ENCODE measurements at regions not wholly inside any gene's neighbourhood (a gene's known extent, or its start where the extent isn't known, plus 50 kb on each side); places are given as distances from the start of the nearest gene placed in this dataset.

DNA sequence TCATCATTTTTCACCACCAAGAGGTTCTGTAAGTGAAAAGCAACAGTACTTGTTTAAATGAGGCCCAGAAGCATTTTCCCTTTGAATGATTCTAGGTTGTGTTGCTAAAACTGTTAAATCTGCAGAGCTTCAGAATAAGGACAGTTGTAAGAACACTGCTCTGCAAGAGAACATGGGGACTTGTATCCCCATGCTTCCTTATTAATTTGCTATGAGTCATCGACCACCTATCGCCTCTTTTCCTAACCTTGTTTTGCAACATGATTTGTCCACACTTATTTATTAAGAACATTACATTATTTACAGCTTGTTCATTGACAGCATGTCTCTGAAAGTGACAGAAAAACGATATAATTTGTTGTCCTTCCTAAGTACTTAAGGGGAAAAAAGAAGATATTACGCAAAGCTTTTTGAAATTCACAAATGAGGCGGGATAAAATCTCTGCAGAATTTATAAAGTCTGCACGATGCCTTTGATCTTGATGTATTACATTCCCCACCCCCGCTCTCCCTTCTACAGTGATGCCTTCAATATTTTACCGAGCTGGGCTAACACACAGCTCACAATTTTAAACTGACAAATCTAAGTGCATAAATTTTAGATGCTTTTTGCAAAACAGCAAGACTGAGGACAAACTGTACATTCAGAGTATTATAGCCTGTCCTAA lies 220.0 kb upstream of the SPTLC3 start:
- H3K27ac Mint-ChIP-seq (ENCODE audit: low read depth, unreplicated experiment), result no peak overlapping the region
- H3K36me3 Mint-ChIP-seq (ENCODE audit: insufficient read depth, unreplicated experiment), result no peaks in the 10 kb centered on the region
- H3K4me1 Mint-ChIP-seq (ENCODE audit: insufficient read depth, unreplicated experiment), result no peaks in the 10 kb centered on the region
- no peaks in the 10 kb centered on the region for H3K9me3 Mint-ChIP-seq (ENCODE audit: unreplicated experiment)
- intact Hi-C loops (cut with micrococcal nuclease), result no loop called here
- ChIA-PET CTCF (no interaction called here), POLR2A (no interaction called here)
- BruUV-seq (replicated peaks), result no TSS peak
- no peak for DNase-seq (ENCODE audit: unreplicated experiment)
- TF ChIP-seq, protein P1, sequence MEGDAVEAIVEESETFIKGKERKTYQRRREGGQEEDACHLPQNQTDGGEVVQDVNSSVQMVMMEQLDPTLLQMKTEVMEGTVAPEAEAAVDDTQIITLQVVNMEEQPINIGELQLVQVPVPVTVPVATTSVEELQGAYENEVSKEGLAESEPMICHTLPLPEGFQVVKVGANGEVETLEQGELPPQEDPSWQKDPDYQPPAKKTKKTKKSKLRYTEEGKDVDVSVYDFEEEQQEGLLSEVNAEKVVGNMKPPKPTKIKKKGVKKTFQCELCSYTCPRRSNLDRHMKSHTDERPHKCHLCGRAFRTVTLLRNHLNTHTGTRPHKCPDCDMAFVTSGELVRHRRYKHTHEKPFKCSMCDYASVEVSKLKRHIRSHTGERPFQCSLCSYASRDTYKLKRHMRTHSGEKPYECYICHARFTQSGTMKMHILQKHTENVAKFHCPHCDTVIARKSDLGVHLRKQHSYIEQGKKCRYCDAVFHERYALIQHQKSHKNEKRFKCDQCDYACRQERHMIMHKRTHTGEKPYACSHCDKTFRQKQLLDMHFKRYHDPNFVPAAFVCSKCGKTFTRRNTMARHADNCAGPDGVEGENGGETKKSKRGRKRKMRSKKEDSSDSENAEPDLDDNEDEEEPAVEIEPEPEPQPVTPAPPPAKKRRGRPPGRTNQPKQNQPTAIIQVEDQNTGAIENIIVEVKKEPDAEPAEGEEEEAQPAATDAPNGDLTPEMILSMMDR (IDR thresholded peaks at IDR 0.05; ENCODE audit: unreplicated experiment), result no peak
- H3K27me3 Mint-ChIP-seq (ENCODE audit: insufficient read depth, unreplicated experiment), result no peaks in the 10 kb centered on the region
- no peak overlapping the region for H3K4me3 Mint-ChIP-seq (ENCODE audit: unreplicated experiment)

GRCh38 chr20:12790859-12791258 lies 217.9 kb upstream of the SPTLC3 start:
- TF ChIP-seq, protein P1 (IDR thresholded peaks at IDR 0.05; ENCODE audit: unreplicated experiment), result no peak
- DNase-seq (ENCODE audit: unreplicated experiment), result no peak
- BruUV-seq (replicated peaks), result no TSS peak
- intact Hi-C loops (cut with micrococcal nuclease), result no loop called here
- H3K4me1 Mint-ChIP-seq (ENCODE audit: insufficient read depth, unreplicated experiment), result no peaks in the 10 kb centered on the region
- no peaks in the 10 kb centered on the region for H3K9me3 Mint-ChIP-seq (ENCODE audit: unreplicated experiment)
- H3K4me3 Mint-ChIP-seq (ENCODE audit: unreplicated experiment), result no peak overlapping the region
- POLR2A ChIA-PET, result no interaction called here
- H3K27me3 Mint-ChIP-seq (ENCODE audit: insufficient read depth, unreplicated experiment), result no peaks in the 10 kb centered on the region
- CTCF ChIA-PET, result no interaction called here
- H3K36me3 Mint-ChIP-seq (ENCODE audit: insufficient read depth, unreplicated experiment), result no peaks in the 10 kb centered on the region
- no peak overlapping the region for H3K27ac Mint-ChIP-seq (ENCODE audit: low read depth, unreplicated experiment)

DNA sequence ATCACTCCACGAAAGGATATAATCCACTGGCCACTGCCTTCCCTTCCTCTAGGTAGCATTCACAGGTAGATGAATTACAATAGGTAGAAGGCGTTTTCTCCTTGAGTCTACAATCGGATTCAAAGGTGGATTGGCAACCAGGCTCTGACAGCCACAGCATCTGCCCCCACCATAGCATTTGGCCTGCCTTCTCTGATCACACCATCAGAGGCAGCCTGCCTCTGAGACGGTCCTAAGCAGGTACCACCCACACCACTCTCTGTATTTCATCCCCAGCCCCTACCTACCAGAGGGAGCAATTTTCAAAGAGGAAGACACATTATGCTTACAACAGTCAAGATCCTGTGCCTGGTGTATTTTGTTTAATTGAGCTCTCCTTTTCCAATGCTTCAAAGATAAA lies 210.5 kb upstream of the SPTLC3 start:
- no peaks in the 10 kb centered on the region for H3K27me3 Mint-ChIP-seq (ENCODE audit: insufficient read depth, unreplicated experiment)
- H3K4me1 Mint-ChIP-seq (ENCODE audit: insufficient read depth, unreplicated experiment), result no peaks in the 10 kb centered on the region
- H3K4me3 Mint-ChIP-seq (ENCODE audit: unreplicated experiment), result no peak overlapping the region
- H3K36me3 Mint-ChIP-seq (ENCODE audit: insufficient read depth, unreplicated experiment), result no peaks in the 10 kb centered on the region
- POLR2A ChIA-PET, result no interaction called here
- no TSS peak for BruUV-seq (replicated peaks)
- TF ChIP-seq, protein P1 (IDR thresholded peaks at IDR 0.05; ENCODE audit: unreplicated experiment), result no peak
- CTCF ChIA-PET, result interaction anchor here (0.8 kb wide), 1 partner anchor 26 kb away, joined by 5 read pairs; no protein-coding TSS in a partner anchor
- H3K9me3 Mint-ChIP-seq (ENCODE audit: unreplicated experiment), result no peaks in the 10 kb centered on the region
- no peak overlapping the region for H3K27ac Mint-ChIP-seq (ENCODE audit: low read depth, unreplicated experiment)
- DNase-seq (ENCODE audit: unreplicated experiment), result no peak
- intact Hi-C loops (cut with micrococcal nuclease), result no loop called here

DNA sequence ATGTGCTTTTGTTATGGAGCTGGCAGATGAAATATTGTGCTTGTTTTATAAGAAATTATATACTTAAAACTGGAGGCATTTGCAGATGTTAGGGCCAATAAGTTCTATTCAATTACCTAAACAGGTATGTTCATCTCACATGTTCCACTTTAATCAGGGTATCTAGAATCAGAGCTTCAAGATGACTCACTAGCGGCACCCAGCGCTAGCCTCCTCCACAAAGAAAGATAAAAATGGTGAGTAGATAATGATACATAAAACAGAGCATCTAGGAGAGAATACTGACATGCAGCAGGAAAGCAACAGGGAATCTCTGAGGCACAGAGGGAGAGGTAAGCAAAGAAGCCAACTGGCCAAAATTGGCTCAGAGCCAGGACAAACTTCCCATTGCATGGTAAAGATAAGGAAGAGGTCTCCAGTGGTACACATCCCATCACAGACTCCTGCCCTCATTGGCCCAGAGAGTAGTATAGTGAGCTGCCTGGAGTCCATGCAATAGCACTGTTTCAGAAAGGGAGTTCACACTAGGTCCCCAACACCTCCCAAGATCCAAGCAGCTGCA lies 200.7 kb upstream of the SPTLC3 start:
- CTCF ChIA-PET, result interaction anchor here (0.6 to 0.9 kb wide), 2 partner anchors 28 to 367 kb away, joined by 3 to 4 read pairs; no protein-coding TSS in a partner anchor
- intact Hi-C loops (cut with micrococcal nuclease), result no loop called here

More for the DNA sequence above, 200.7 kb upstream of the SPTLC3 start:
- Mint-ChIP-seq H3K4me1 (ENCODE audit: insufficient read depth, unreplicated experiment) (no peaks in the 10 kb centered on the region), H3K27ac (ENCODE audit: low read depth, unreplicated experiment) (no peak overlapping the region), H3K4me3 (ENCODE audit: unreplicated experiment) (no peak overlapping the region), H3K27me3 (ENCODE audit: insufficient read depth, unreplicated experiment) (no peaks in the 10 kb centered on the region), H3K9me3 (ENCODE audit: unreplicated experiment) (peaks cover 25% of the 10 kb centered on the region), H3K36me3 (ENCODE audit: insufficient read depth, unreplicated experiment) (no peaks in the 10 kb centered on the region)
- DNase-seq (ENCODE audit: unreplicated experiment), result no peak
- TF ChIP-seq, protein P1 (IDR thresholded peaks at IDR 0.05; ENCODE audit: unreplicated experiment), result no peak
- BruUV-seq (replicated peaks), result no TSS peak
- POLR2A ChIA-PET, result no interaction called here

Data from MCF 10A (cell line).